ENCODE measurements at regions not wholly inside any gene's neighbourhood (a gene's known extent, or its start where the extent isn't known, plus 50 kb on each side); places are given as distances from the start of the nearest gene placed in this dataset.

- TF ChIP-seq CTCF (IDR thresholded peaks at IDR 0.05; ENCODE audit: low read depth, low read length, poor library complexity, severe bottlenecking) (no peak), EZH2phosphoT487 (IDR thresholded peaks at IDR 0.05; ENCODE audit: borderline replicate concordance, low read length) (no peak)
Observed at GRCh38 chr1:98316286-98316905, 345.1 kb upstream of the SNX7 start.

Measured in DOHH2 (cell line).